ENCODE measurements at regions not wholly inside any gene's neighbourhood (a gene's known extent, or its start where the extent isn't known, plus 50 kb on each side); places are given as distances from the start of the nearest gene placed in this dataset.

DNA sequence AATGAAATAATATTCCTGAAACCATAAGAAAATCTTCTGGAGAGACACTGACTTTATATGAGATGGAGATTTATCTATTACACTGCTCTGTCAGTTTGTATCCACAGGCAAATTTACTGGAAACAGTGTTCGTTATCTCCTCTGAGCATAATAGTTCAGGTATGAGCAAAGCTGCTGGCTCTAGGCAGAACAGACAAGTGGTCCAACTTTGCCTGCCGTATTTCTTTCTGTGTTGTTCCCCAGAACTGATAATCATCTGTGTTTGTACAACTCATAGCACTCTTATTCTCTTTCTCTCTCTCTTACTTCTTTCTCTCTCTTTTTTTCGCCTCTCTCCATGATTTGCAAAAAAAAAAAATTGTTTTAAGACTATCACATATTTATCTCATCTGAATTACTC, 623.8 kb upstream of the CHORDC1 start:
- POLR2A ChIA-PET = no interaction called here
- no peak for ATAC-seq

DNA sequence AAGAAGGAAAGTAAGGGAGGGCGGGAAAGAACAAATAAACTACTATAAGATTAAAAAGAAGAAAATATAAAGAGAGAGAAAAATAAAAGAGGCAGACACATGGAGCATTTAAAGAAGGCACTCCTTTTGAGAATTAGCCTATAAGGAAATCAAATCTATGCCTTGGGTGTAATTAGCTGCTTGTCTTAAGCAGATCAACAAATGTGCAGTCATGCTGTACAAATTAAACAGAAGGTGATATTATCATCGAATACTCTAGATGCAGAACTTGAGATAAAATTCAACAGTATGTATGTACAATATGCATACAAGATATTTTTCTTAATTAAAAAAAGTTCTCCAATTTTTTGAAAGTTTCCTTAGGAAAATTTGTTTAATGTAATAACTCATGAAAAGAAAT, 623.0 kb upstream of the CHORDC1 start:
- Mint-ChIP-seq H3K27me3 (ENCODE audit: low read depth) (no peaks in the 10 kb centered on the region), H3K27ac (no peak overlapping the region), H3K9me3 (no peaks in the 10 kb centered on the region), H3K4me1 (no peaks in the 10 kb centered on the region), H3K4me3 (no peak overlapping the region), H3K36me3 (no peaks in the 10 kb centered on the region)
- POLR2A ChIA-PET = no interaction called here
- ATAC-seq (no peak), DNase-seq (ENCODE audit: low spot score) (no peak)
- CTCF ChIA-PET = no interaction called here
- TF ChIP-seq ZBTB21 (CRISPR knock-in tag; IDR thresholded peaks at IDR 0.05; ENCODE audit: borderline replicate concordance) (no peak), SOX15 (CRISPR knock-in tag; IDR thresholded peaks at IDR 0.05) (no peak), FOXP1 (CRISPR knock-in tag; IDR thresholded peaks at IDR 0.05; ENCODE audit: borderline replicate concordance) (no peak), SP1 (CRISPR knock-in tag; conservative IDR thresholded peaks at IDR 0.05) (no peak), CREM (CRISPR knock-in tag; IDR thresholded peaks at IDR 0.05) (no peak), NR2C2 (CRISPR knock-in tag; IDR thresholded peaks at IDR 0.05) (no peak), ZNF317 (CRISPR knock-in tag; IDR thresholded peaks at IDR 0.05; ENCODE audit: borderline replicate concordance, low read depth) (no peak), ZNF423 (CRISPR knock-in tag; IDR thresholded peaks at IDR 0.05) (no peak), ZNF138 (CRISPR knock-in tag; conservative IDR thresholded peaks at IDR 0.05) (no peak)
- TF ChIP-seq, protein P1, sequence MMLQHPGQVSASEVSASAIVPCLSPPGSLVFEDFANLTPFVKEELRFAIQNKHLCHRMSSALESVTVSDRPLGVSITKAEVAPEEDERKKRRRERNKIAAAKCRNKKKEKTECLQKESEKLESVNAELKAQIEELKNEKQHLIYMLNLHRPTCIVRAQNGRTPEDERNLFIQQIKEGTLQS (CRISPR knock-in tag; conservative IDR thresholded peaks at IDR 0.05) = no peak
- TF ChIP-seq, protein P2, sequence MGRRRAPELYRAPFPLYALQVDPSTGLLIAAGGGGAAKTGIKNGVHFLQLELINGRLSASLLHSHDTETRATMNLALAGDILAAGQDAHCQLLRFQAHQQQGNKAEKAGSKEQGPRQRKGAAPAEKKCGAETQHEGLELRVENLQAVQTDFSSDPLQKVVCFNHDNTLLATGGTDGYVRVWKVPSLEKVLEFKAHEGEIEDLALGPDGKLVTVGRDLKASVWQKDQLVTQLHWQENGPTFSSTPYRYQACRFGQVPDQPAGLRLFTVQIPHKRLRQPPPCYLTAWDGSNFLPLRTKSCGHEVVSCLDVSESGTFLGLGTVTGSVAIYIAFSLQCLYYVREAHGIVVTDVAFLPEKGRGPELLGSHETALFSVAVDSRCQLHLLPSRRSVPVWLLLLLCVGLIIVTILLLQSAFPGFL (CRISPR knock-in tag; IDR thresholded peaks at IDR 0.05; ENCODE audit: borderline replicate concordance) = no peak
- TF ChIP-seq, protein P3, sequence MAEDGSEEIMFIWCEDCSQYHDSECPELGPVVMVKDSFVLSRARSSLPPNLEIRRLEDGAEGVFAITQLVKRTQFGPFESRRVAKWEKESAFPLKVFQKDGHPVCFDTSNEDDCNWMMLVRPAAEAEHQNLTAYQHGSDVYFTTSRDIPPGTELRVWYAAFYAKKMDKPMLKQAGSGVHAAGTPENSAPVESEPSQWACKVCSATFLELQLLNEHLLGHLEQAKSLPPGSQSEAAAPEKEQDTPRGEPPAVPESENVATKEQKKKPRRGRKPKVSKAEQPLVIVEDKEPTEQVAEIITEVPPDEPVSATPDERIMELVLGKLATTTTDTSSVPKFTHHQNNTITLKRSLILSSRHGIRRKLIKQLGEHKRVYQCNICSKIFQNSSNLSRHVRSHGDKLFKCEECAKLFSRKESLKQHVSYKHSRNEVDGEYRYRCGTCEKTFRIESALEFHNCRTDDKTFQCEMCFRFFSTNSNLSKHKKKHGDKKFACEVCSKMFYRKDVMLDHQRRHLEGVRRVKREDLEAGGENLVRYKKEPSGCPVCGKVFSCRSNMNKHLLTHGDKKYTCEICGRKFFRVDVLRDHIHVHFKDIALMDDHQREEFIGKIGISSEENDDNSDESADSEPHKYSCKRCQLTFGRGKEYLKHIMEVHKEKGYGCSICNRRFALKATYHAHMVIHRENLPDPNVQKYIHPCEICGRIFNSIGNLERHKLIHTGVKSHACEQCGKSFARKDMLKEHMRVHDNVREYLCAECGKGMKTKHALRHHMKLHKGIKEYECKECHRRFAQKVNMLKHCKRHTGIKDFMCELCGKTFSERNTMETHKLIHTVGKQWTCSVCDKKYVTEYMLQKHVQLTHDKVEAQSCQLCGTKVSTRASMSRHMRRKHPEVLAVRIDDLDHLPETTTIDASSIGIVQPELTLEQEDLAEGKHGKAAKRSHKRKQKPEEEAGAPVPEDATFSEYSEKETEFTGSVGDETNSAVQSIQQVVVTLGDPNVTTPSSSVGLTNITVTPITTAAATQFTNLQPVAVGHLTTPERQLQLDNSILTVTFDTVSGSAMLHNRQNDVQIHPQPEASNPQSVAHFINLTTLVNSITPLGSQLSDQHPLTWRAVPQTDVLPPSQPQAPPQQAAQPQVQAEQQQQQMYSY (CRISPR knock-in tag; IDR thresholded peaks at IDR 0.05) = no peak
- TF ChIP-seq, protein P4, sequence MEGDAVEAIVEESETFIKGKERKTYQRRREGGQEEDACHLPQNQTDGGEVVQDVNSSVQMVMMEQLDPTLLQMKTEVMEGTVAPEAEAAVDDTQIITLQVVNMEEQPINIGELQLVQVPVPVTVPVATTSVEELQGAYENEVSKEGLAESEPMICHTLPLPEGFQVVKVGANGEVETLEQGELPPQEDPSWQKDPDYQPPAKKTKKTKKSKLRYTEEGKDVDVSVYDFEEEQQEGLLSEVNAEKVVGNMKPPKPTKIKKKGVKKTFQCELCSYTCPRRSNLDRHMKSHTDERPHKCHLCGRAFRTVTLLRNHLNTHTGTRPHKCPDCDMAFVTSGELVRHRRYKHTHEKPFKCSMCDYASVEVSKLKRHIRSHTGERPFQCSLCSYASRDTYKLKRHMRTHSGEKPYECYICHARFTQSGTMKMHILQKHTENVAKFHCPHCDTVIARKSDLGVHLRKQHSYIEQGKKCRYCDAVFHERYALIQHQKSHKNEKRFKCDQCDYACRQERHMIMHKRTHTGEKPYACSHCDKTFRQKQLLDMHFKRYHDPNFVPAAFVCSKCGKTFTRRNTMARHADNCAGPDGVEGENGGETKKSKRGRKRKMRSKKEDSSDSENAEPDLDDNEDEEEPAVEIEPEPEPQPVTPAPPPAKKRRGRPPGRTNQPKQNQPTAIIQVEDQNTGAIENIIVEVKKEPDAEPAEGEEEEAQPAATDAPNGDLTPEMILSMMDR (IDR thresholded peaks at IDR 0.05) = no peak

More for the DNA sequence above, 623.8 kb upstream of the CHORDC1 start:
- TF ChIP-seq, protein P5, sequence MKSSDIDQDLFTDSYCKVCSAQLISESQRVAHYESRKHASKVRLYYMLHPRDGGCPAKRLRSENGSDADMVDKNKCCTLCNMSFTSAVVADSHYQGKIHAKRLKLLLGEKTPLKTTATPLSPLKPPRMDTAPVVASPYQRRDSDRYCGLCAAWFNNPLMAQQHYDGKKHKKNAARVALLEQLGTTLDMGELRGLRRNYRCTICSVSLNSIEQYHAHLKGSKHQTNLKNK (CRISPR knock-in tag; IDR thresholded peaks at IDR 0.05) = no peak
- TF ChIP-seq, protein P6, sequence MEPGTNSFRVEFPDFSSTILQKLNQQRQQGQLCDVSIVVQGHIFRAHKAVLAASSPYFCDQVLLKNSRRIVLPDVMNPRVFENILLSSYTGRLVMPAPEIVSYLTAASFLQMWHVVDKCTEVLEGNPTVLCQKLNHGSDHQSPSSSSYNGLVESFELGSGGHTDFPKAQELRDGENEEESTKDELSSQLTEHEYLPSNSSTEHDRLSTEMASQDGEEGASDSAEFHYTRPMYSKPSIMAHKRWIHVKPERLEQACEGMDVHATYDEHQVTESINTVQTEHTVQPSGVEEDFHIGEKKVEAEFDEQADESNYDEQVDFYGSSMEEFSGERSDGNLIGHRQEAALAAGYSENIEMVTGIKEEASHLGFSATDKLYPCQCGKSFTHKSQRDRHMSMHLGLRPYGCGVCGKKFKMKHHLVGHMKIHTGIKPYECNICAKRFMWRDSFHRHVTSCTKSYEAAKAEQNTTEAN (CRISPR knock-in tag; IDR thresholded peaks at IDR 0.05) = no peak
- no peak for TF ChIP-seq CBFB (CRISPR knock-in tag; IDR thresholded peaks at IDR 0.05; ENCODE audit: low read depth)
- TF ChIP-seq SMAD3 (CRISPR knock-in tag; IDR thresholded peaks at IDR 0.05; ENCODE audit: borderline replicate concordance) = no peak
- no peak for TF ChIP-seq FOXP1 (CRISPR knock-in tag; IDR thresholded peaks at IDR 0.05; ENCODE audit: borderline replicate concordance)
- no peak for TF ChIP-seq SOX15 (CRISPR knock-in tag; IDR thresholded peaks at IDR 0.05)
- TF ChIP-seq, protein P7, sequence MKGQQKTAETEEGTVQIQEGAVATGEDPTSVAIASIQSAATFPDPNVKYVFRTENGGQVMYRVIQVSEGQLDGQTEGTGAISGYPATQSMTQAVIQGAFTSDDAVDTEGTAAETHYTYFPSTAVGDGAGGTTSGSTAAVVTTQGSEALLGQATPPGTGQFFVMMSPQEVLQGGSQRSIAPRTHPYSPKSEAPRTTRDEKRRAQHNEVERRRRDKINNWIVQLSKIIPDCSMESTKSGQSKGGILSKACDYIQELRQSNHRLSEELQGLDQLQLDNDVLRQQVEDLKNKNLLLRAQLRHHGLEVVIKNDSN (CRISPR knock-in tag; IDR thresholded peaks at IDR 0.05) = no peak
- TF ChIP-seq CREB1 (CRISPR knock-in tag; IDR thresholded peaks at IDR 0.05) = no peak
- TF ChIP-seq, protein P3 (CRISPR knock-in tag; IDR thresholded peaks at IDR 0.05) = no peak
- no peak overlapping the region for H3K4me3 Mint-ChIP-seq
- no peak overlapping the region for H3K27ac Mint-ChIP-seq
- DNase-seq (ENCODE audit: low spot score) = no peak
- H3K9me3 Mint-ChIP-seq = no peaks in the 10 kb centered on the region
- no peaks in the 10 kb centered on the region for H3K4me1 Mint-ChIP-seq
- no peaks in the 10 kb centered on the region for H3K27me3 Mint-ChIP-seq (ENCODE audit: low read depth)
- H3K36me3 Mint-ChIP-seq = no peaks in the 10 kb centered on the region
- CTCF ChIA-PET = no interaction called here
